Hypothalamus (tissue), 51 donors: ENCODE measurements at regions not wholly inside any gene's neighbourhood (a gene's known extent, or its start where the extent isn't known, plus 50 kb on each side); places are given as distances from the start of the nearest gene placed in this dataset.

Source experiments
- DNase-seq, 51 donors: peaks; one replicate each; lab custom pipeline; 2025; lab: John Stamatoyannopoulos, UW

DNA sequence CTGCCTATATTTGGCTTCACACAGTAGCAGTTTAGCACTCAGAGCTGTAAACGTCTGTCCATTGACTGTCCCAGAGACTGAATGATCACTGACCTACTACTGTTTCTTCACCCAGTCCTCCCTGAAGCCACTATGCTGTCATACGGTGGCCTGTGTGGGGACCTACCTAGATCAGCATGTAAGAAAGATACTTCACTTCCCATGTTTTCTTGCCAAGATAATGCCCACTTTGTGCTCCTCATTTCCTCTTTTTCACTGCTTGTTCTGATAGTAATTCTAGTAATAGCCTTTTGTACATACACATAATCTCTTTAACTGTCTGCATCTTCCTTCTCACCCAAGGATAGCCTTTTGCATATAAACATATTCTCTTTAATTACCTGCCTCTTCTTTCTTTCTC lies 109.9 kb upstream of the TIAM2 start:
- DNase-seq, result no peak

DNA sequence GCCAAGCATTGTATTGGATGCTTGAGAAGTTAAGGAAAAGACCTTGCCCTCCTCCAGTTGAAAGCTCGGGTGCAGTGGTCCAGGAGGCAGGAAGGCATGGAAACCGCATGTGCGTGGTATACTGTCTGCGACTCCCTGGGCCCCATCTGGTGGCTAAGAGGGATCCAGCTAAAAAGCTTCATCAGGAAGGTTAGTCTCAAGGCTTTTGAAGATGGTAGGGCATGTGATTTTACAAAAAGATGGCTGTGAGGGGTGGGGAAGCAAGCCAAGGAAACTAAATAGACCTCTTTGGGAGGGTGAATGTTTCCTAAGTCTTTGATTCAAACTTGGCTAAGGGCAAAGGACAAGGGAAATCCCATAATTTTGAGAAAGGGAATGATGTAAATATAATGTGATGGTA lies 109.1 kb upstream of the TIAM2 start:
- DNase-seq, result no peak

DNA sequence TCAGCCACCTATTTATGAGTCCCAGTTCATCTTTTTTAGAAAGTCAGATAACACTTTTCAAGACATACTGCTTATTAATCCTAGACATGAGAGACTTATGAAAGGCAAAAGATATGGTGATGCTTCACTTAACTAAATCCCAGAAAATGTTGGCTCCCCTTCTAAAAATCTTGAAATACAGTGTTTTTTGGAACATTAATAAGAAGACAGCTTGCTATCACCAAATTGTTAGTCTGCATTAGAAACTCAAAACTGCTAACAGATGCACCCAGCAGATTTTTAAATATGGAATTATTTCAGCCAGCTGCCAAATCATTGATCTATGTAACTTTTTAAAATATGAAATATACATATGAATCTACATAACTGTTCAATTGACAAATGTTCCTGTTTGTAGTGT lies 108.6 kb upstream of the TIAM2 start:
- no peak for DNase-seq

DNA sequence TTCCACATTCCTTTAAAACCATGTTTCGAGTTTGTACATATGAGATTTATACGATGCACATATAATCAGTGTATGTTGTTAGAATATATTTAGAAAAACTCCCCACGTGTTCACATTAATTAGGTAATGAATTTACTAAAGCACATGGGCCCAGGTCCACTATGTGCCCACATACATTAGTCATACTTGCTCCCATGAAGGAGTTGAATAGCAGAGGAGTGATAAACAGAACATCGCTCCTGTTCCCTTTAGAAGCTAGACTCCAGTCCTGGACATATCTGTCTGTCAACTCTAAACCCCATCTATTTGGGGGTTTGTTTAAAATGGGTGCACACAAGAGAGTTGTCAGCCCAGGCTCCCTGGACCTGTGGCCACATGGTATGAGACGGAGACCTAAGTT lies 108.1 kb upstream of the TIAM2 start:
- no peak for DNase-seq

DNA sequence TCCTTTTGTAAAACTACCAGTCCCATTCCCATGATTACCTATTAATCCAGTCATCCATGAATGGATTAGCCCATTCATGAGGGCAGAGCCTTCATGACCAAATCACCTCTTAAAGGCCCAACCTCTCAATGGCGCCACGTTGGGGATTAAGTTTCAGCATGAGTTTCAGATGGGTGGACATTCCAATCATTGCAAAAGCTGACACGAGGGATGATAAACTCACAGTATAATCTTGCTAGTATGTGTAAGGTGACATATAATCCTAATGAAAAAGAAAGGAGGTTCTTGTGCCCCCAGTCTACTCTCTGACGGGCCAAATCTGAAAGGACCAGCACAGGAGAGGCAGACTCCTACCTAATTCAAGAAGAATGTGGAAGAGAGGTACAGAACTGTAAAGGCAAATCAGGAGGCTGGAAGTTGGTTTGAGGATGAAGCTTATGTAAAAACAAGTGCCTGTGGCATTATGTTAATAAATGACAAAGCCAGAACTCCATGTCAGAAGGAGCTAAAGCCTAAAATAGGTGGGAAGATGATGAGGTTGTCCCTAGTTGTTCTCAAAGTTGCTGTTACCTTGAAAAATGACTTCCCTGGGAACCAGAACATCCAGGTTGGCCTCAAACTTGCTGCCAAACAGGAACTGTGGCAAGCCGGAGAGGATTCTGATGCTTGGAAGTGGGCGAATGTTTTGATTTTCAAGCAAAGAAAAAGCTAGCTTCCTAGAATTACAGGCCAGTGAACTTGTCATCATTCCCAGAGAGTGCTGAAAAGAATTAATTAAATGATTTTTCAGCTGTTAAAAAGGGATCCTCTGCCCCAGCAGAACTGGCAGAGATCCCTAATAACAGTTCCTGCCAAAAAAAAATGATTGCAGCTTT lies 106.5 kb upstream of the TIAM2 start:
- DNase-seq, result peak in 6 of 51 donors; percentile 11 to 55 (median 21)

DNA sequence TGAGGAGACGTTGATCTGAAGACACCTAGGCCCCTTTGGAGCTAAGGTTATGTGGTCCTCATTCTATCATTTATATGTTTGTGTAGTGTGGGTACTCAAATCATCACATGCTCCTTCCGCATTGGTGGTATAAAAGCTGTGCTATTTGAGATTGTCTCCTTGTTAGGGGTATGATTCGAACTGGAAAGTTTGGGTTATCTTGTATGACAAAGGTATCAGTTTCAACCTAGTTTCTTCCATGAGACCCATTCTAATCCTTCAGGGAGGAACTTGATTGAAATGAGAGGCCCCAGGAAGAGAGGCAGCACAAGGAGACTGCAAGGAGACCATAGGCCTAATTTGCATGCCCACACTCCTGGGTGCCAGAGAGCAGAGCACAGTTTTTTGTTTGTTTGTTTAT lies 104.2 kb upstream of the TIAM2 start:
- no peak for DNase-seq

DNA sequence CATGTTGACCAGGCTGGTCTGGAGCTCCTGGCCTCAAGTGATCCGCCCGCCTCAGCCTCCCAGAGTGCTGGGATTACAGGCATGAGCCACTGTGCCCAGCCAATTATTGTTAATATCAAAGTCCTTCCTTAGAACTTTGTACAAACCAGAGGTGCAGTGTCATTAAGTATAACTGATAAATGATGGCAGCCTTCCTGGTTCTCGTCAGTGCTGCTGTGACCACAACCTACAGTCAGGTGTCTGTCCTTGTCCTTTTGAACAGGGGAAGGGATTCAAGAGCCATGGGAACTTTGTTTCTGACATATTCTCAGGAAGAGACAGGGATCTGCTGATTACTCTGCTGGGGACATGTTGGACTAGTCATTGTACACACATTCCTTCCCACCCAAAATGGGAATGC lies 103.2 kb upstream of the TIAM2 start:
- no peak for DNase-seq

DNA sequence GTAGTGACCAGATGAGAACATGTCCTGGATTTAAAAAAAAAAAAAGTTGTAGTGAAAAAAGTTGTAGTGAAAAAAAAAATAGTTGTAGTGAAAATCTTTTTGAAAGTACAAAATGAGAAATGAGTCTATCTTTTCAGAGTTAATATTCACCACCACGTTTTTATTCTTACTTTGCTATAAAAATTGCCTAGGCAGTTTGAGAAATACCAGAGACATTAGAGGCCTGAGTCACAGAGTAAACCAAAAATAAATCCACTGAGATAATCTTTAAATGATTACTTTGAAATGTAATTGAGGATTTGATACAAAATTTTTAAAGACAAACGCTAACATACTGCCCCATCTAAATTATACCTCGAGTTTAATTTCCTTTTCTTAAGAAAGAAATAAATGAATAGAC lies 101.2 kb upstream of the TIAM2 start:
- DNase-seq, result no peak

DNA sequence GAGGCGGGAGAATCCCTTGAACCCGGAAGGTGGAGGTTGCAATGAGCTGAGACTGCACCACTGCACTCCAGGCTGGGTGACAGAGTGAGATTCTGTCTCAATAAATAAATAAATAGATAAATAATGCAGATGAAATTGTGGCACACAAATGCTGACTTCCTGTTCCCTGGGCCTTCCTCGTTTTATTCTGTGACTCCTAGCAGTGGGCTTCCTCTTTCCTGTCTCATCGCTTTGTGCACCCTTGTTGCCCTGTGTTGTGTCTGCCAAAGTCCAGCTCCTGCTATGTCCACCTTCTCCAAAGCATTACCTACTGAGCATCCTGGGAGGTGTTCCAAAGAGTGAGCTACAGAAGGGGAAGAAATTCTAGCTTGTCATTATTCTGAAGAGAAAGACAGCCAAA lies 100.2 kb upstream of the TIAM2 start:
- DNase-seq, result no peak

DNA sequence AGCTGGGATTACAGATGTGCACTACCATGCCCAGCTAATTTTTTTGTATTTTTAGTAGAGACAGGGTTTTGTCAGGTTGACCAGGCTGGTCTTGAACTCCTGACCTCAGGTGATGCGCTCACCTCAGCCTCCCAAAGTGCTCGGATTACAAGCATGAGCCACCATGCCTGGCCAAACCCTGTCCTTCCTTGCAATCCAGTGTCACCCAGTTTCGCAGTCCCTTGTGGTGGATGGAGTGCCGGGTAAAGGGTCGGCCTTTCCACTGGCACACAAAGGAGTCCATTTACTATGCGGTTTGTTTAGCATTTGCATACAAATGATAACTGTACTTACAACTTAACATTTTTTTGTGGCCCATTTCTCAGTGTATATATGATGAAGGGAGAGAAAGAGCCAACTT lies 99.3 kb upstream of the TIAM2 start:
- DNase-seq, result no peak

DNA sequence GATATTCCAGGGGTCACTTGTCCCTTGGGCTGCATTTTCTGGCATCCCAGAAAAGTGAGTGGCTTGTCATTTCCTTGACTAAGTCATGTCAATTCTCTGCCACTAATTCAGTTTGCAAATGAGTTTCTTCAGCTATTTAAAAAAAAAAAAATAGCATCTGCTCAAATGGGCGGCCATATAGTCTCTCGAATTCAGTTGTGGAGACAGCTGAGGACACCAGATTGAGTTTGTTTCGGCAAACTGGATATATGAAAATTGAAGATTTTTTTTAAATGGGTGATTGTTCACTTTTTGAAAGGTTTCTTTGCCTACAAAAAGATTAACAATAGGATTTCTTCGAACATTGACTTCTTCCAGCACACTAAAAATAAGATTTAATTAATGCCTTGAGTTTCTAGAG lies 96.3 kb upstream of the TIAM2 start:
- no peak for DNase-seq

DNA sequence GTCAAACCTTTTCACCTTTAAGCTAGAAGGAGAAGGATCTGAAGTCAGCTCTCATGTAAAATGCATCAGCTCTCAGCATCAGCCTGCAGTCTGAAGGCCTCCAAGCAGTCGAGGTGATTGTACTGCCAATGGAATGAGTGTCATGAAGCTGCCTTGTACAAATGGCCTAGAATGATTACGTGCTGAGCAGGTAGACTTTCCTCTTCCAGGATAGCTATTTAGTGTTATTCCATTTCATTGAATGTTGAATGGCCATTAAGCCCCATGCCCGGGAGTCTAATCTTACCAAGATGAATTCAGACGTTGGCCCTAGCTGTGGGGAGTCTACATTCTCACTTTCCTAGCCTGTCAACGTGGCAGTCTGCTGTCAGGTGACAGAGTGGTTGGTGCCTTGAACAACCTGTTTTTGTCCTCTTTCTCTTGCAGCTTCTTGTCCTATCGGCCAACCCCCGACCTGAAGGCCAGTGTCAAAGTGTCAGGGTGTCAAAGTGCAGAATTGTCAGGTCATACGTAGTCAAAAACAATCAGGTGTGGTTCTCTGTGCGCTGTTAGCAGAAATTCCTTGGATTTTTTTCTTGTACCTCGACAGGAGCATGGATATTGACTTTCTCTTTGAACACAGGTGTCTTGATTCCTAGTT lies 95.2 kb upstream of the TIAM2 start:
- no peak for DNase-seq

DNA sequence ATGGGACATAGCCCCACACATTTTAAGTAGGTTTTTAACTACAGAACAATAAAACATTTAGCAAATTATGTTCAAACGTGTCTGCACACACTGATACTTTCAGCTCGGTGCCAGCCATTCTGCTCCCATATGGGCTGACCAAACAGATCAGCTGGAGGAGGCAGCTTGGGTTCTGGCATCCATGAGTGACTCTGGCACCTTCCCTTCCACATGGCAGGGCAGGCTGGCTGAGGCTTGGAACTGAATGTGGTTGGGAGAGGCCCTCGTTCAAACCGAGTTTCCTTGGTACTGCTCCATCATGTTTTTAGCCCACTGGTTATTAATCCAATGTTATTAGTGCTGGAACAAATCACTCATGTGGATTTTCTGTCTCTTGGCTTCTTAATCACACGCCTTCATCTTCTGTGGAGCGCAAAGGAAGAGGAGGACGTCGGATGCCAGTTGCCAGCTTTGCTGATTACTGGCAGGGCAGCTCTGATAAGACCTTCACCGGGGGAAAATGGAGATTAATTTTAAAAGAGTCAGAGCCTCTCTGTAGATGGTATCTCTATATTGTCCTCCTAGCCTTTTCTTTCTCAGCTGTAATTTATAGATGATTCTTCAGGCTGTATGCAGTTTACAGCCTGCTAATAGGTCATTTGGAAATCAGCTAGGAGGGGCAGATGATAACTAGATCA lies 93.1 kb upstream of the TIAM2 start:
- DNase-seq, result peak in 3 of 51 donors; percentile 10 to 38 (median 22)

DNA sequence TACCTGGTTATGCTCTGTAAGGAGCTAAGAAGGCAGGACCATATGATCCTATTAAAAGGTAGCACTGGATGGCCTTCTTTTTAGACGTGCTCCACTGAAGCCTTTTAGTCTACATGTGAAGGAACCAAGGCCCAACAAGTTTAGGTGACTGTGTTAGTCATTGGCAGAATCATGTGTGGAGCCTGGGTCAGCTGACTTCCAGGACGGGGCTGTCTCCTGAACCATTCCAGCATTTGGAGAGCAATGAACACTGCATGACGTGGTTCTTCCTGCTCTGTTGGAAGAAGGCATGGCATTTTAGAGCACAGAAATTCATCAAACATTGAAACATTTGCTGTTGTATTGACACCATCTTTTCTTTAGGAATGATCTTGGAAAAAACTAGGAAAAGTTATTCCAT lies 87.8 kb upstream of the TIAM2 start:
- DNase-seq, result no peak

DNA sequence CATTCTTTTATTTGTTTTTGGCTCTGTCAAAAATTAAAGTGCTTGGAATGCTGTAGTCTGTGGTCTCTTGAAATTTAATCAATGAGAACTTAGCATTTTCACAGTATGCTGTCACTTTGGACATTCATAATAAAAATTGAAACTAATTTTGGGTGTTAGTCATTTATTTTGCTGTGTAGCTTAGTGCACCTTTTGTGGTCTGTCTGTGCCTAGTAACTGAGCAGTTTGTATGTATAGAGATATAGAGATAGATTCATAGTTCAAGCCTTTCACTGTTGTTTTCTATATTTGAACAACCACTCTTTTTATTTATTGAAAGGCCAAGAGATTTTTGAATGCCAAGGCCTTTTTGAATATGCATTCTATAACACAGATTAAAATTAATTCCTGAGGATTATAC lies 86.4 kb upstream of the TIAM2 start:
- no peak for DNase-seq

DNA sequence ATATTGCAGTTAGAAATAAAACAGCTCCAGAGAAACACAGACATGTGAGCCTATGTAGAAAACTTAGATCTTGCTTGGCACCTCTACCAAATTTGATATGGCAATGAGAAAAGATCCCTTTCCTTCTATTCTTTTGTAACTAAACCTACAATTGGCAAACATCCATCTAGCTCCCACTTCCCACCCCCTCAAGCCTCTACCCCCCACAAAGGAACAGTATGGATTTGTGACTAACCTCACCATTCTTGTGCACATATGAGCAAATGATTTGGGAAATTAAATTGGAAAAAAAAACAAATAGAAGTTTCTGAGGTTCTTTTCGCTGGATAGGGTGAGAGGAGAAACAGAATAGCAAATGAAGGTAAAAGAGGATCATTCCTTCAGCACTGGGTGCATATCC lies 85.8 kb upstream of the TIAM2 start:
- DNase-seq, result no peak

DNA sequence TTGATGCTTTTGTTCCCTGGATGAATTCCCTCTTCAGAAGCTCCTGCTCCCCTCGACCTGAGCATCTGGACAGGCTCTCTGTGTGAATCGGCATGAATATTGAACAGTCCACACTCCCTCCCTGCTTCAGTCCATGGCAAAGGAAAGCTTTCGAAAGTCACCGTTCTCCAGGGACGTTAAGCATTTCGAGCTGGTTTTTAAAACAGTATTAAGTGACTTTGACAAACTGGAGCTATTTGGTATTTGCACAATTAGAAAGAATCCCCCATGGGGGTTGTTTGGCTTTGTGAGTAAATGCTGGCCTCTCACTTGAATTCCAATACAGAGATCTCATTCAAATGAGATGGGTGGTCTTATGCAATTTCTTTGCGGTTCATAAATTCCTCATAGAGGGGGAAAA lies 85.3 kb upstream of the TIAM2 start:
- DNase-seq, result no peak

DNA sequence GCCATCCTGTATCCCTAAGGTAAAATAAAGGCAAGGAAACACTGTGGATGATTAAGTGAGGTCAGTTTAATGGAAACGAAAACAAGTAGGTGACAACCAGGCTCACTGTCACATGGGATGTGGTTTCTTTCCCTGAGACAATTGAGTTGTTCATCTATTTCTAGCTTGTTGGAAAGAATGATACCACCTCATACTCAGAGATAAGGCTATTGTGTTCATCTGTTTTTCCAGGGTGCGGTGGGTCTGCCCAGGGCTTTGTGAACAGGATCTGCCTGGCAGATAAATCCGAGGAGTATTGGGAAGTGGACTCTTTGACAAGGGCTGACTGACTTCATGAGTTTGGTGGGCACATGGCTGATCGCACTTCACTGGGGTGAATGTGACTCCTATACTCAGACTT lies 80.8 kb upstream of the TIAM2 start:
- DNase-seq, result no peak

DNA sequence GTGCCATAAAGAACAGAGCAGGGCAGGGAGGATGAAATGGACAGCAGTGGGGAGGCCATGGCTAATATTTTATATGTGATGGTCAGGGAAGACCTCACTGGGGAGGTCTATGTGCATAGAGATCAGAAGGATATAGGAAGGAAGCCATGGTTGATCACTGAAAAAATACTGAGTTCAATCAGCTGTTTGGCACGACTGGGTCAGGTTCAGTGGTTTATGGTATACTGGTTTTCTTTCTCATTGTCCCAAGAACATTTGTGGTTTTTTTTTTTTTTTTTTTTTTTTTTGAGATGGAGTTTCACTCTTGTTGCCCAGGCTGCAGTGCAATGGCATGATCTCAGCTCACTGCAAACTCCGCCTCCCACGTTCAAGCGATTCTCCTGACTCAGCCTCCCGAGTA lies 78.3 kb upstream of the TIAM2 start:
- DNase-seq, result no peak

DNA sequence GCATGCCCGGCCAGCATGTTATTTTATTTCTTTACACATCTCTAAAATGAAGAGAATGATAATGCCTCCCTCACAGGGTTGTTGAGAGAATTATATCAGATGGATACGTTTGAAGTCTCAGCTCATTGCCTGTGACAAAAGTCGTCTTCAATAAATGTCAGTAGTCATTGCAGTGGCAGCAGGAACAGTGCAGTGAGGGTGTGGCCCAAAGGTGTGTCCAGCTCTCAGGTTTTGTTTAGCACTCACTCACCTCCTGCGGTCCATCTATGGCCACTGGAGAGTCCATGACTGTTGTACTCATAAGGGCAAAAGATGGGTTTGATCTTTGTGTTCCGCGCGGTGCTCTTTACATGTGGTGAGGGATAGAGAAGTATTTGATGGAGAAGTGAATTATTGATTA lies 77.2 kb upstream of the TIAM2 start:
- no peak for DNase-seq

DNA sequence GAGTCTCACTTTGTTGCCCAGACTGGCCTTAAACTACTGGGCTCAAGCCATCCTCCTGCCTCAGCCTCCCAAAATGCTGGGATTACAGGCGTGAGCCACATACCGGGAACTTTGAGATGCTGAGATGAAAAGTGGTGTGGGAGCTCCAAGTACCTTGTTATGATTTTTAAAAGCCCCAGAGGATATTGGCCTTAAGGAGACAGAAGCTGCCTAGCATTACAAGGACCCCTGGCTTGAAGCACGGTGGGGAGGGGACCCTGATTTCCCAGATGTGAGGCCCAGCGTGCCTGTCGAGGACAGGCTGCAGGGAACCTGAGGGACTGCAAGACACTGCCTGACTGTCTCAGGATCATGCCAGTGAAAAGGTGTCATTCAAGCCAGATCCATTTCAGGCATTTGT lies 75.3 kb upstream of the TIAM2 start:
- DNase-seq, result no peak
